GM12878 (cell line): ENCODE measurements at regions not wholly inside any gene's neighbourhood (a gene's known extent, or its start where the extent isn't known, plus 50 kb on each side); places are given as distances from the start of the nearest gene placed in this dataset.

Experiments used
- ATAC-seq: fragments of 200-7000 bp; cut with Tn5 transposase; 3 replicates; pipeline ENCODE4 v1.9.1; 2020; ENCODE audit warnings: mild to moderate bottlenecking, moderate library complexity
- BruUV-seq: library from RNA; stranded (reverse); fragments of 400-500 nt; replicated peaks from 2 replicates; lab custom pipeline; 2021; lab: Mats Ljungman, UMichigan
- CTCF ChIA-PET: fragments of 300-600 bp; sonication (Branson Sonifier 250); formaldehyde crosslinking; extraction: SDS; loops from one replicate; lab custom pipeline; 2021; ENCODE audit warnings: inconsistent platforms; lab: Yijun Ruan, JAX
- POLR2A ChIA-PET: fragments of 350-600 bp; formaldehyde crosslinking; extraction: SDS; loops from one replicate; lab custom pipeline; 2021; ENCODE audit warnings: inconsistent platforms; lab: Charles Lee
- RAD21 ChIA-PET: fragments of 300-600 bp; sonication (Branson Sonifier 250); formaldehyde crosslinking; loops from one replicate; lab custom pipeline; 2023; ENCODE audit warnings: antibody characterized with exemption; ENCODE audit not compliant: unreplicated experiment; lab: Charles Lee
- SMC1A ChIA-PET: fragments of 300-600 bp; sonication (Branson Sonifier 250); formaldehyde crosslinking; loops from one replicate; lab custom pipeline; 2023; ENCODE audit not compliant: unreplicated experiment, uncharacterized antibody; lab: Charles Lee
- DNase-seq: peaks from one replicate; pipeline ENCODE4 v3.0.0-alpha.2; 2011; ENCODE audit warnings: low read depth, low spot score
- FAIRE-seq: peaks from 3 replicates; lab custom pipeline; 2011; peaks lifted over from hg19 to GRCh38; lab: Jason Lieb, UNC
- H2AFZ ChIP-seq: 2 replicates; pipeline ENCODE4 v1.6.0; 2011; ENCODE audit warnings: low read depth, low read length, control low read depth; ENCODE audit not compliant: control insufficient read depth
- H3K27ac ChIP-seq: 2 replicates; pipeline ENCODE4 v1.5.1; 2011; ENCODE audit warnings: control low read depth; ENCODE audit not compliant: control insufficient read depth, insufficient read depth
- H3K27me3 ChIP-seq, 2 experiments: replicated peaks in 1 of 2; 2 replicates each; pipeline versions ENCODE4 v1.6.0 to v1.6.1; 2011; ENCODE audit warnings: low read length in 1 of 2; ENCODE audit not compliant: control insufficient read depth in 2 of 2, insufficient read depth in 2 of 2
- H3K36me3 ChIP-seq, 2 experiments: 2 replicates each; pipeline ENCODE4 v1.5.1; 2011; ENCODE audit warnings: low read length in 1 of 2; ENCODE audit not compliant: control insufficient read depth in 2 of 2, insufficient read depth in 2 of 2
- H3K4me1 ChIP-seq: 2 replicates; pipeline ENCODE4 v1.6.1; 2011; ENCODE audit warnings: mild to moderate bottlenecking, low read length, moderate library complexity, mixed read lengths; ENCODE audit not compliant: control insufficient read depth, insufficient read depth
- H3K4me2 ChIP-seq: 2 replicates; pipeline ENCODE4 v1.6.0; 2011; ENCODE audit warnings: control low read depth; ENCODE audit not compliant: control insufficient read depth, insufficient read depth
- H3K4me3 ChIP-seq: fragments of 200-600 bp; sonication (generic); 2 replicates; pipeline ENCODE4 v1.5.1; 2016
- H3K79me2 ChIP-seq: 2 replicates; pipeline ENCODE4 v1.6.0; 2011; ENCODE audit warnings: low read length; ENCODE audit not compliant: control insufficient read depth, insufficient read depth
- H3K9ac ChIP-seq: 2 replicates; pipeline ENCODE4 v1.8.0; 2011; ENCODE audit warnings: low read length, control low read depth, mixed read lengths; ENCODE audit not compliant: control insufficient read depth, insufficient read depth
- H3K9me3 ChIP-seq: replicated peaks from 3 replicates; pipeline ENCODE4 v1.5.1; 2011; ENCODE audit warnings: mild to moderate bottlenecking, low read length; ENCODE audit not compliant: control insufficient read depth, insufficient read depth
- H4K20me1 ChIP-seq: 2 replicates; pipeline ENCODE4 v1.6.0; 2011; ENCODE audit not compliant: control insufficient read depth, insufficient read depth
- BACH1 ChIP-seq: fragments of 450-650 bp; IDR thresholded peaks from 2 replicates; pipeline ENCODE4 v1.6.1; 2017; ENCODE audit warnings: mild to moderate bottlenecking, borderline replicate concordance
- CBX3 ChIP-seq: fragments of 200-600 bp; sonication (generic); IDR thresholded peaks from 2 replicates; pipeline ENCODE4 v1.6.1; 2016; ENCODE audit warnings: low read depth, borderline replicate concordance
- CEBPB ChIP-seq, 2 experiments: fragments of 150-350 bp in 1 of 2; IDR thresholded peaks; 2 replicates each; pipeline ENCODE4 v1.6.1; 2012 to 2014; ENCODE audit warnings: low read depth in 2 of 2, low read length in 2 of 2, borderline replicate concordance in 1 of 2, inconsistent platforms in 1 of 2
- GATAD2B ChIP-seq: fragments of 450-650 bp; conservative IDR thresholded peaks from 2 replicates; pipeline ENCODE4 v1.6.1; 2017; ENCODE audit warnings: low read depth, mild to moderate bottlenecking, moderate library complexity
- HDGF ChIP-seq: fragments of 450-650 bp; IDR thresholded peaks from 2 replicates; pipeline ENCODE4 v1.6.1; 2016; ENCODE audit warnings: antibody characterized with exemption
- KLF5 ChIP-seq: fragments of 450-650 bp; IDR thresholded peaks from 2 replicates; pipeline ENCODE4 v1.6.1; 2014; ENCODE audit warnings: mild to moderate bottlenecking; ENCODE audit not compliant: partially characterized antibody
- MTA2 ChIP-seq: fragments of 450-650 bp; IDR thresholded peaks from 2 replicates; pipeline ENCODE4 v1.6.1; 2016; ENCODE audit warnings: low read depth, mild to moderate bottlenecking, moderate library complexity
- MYC ChIP-seq: IDR thresholded peaks from 2 replicates; pipeline ENCODE4 v1.6.1; 2011; ENCODE audit warnings: mild to moderate bottlenecking, low read length, moderate library complexity, inconsistent platforms; ENCODE audit not compliant: insufficient read depth, insufficient replicate concordance, insufficient read length, severe bottlenecking
- NFYB ChIP-seq: IDR thresholded peaks from 2 replicates; pipeline ENCODE4 v1.6.1; 2011; ENCODE audit warnings: low read depth, mild to moderate bottlenecking, low read length, improper control_type of control experiment, moderate library complexity; ENCODE audit not compliant: insufficient read depth
- RCOR1 ChIP-seq: conservative IDR thresholded peaks from 2 replicates; pipeline ENCODE4 v1.6.1; 2012; ENCODE audit warnings: low read depth, low read length, improper control_type of control experiment
- RELB ChIP-seq: fragments of 450-650 bp; IDR thresholded peaks from 2 replicates; pipeline ENCODE4 v1.6.1; 2017; ENCODE audit warnings: low read depth, mild to moderate bottlenecking, moderate library complexity
- TARDBP ChIP-seq: IDR thresholded peaks from 2 replicates; pipeline ENCODE4 v1.6.1; 2016; ENCODE audit warnings: borderline replicate concordance
- TBL1XR1 ChIP-seq: IDR thresholded peaks from 2 replicates; pipeline ENCODE4 v1.6.1; 2012; ENCODE audit warnings: low read depth, low read length, improper control_type of control experiment
- ZBTB33 ChIP-seq: fragments of 450-650 bp; IDR thresholded peaks from 2 replicates; pipeline ENCODE4 v1.6.1; 2017; ENCODE audit warnings: mild to moderate bottlenecking
- ZSCAN29 ChIP-seq: fragments of 450-650 bp; IDR thresholded peaks from 2 replicates; pipeline ENCODE4 v1.6.1; 2017; ENCODE audit warnings: mild to moderate bottlenecking, moderate library complexity
- WGBS: methylation state at CpG from one replicate; pipeline ENCODE4 v1.1.6; 2016; ENCODE audit warnings: low lambda C conversion rate; ENCODE audit not compliant: insufficient replicate concordance, insufficient coverage; ENCODE audit errors: missing lambda C conversion rate; 5-methylcytosine and 5-hydroxymethylcytosine counted together
- in situ Hi-C: fragments of 300-500 bp; cut with MboI; formaldehyde crosslinking; loops from 9 replicates; pipeline ENCODE4 v1.14.3; 2018; ENCODE audit warnings: mixed read lengths
- intact Hi-C: fragments of 100-400 bp; cut with micrococcal nuclease; formaldehyde crosslinking; loops from one replicate; pipeline ENCODE4 v1.14.2; 2022; ENCODE audit not compliant: unreplicated experiment
- TF ChIP-seq, protein P1 (sequence below): fragments of 450-650 bp; IDR thresholded peaks from 2 replicates; pipeline ENCODE4 v1.6.1; 2017; ENCODE audit warnings: antibody characterized with exemption, mild to moderate bottlenecking, moderate library complexity

DNA sequence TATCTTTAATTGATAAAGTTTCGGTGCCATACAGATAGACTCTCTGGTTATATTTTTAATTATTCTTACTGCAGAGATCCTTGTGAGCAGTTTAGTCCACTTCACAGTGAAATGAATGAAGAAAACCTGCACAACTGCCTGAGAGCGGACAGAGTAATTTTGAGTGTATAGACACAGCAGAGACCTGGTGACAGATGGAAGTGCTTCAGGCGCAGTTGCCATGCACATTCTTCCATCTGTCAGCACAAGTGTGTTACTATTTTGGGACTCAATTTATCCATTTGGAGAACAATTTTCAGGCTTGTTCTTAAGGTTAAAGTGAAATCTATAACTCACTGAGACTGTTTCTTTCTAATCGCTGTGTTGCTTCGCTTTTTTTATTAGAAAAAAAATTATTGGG lies 147.8 kb upstream of the SPHKAP start (continued):
- TF ChIP-seq MYC (no peak), TBL1XR1 (no peak), RELB (no peak), CEBPB (IDR thresholded peaks at IDR 0.05; ENCODE audit: borderline replicate concordance in 1 of 2, low read depth in 2 of 2, low read length in 2 of 2) (no peak), ZBTB33 (no peak), HDGF (no peak), CBX3 (no peak), TARDBP (no peak), RCOR1 (no peak)

GRCh38 chr2:228321015-228321414 lies 139.5 kb upstream of the SPHKAP start:
- ChIA-PET POLR2A (no interaction called here), CTCF (no interaction called here), SMC1A (no interaction called here), RAD21 (no interaction called here)
- Histone ChIP-seq H3K27ac (no peak overlapping the region), H3K4me3 (no peak overlapping the region), H3K36me3 (no peaks in the 10 kb centered on the region), H4K20me1 (no peaks in the 10 kb centered on the region), H3K27me3 (no peaks in the 10 kb centered on the region), H3K9ac (no peak overlapping the region), H3K79me2 (no peaks in the 10 kb centered on the region), H2AFZ (no peak overlapping the region), H3K9me3 (no peaks in the 10 kb centered on the region), H3K4me2 (no peak overlapping the region), H3K4me1 (no peaks in the 10 kb centered on the region)
- FAIRE-seq = no peak
- ATAC-seq = no peak
- in situ Hi-C loops = no loop called here
- 40% methylated on average over 7 of the region's 7 CpGs for WGBS
- no TSS peak for BruUV-seq
- intact Hi-C loops = no loop called here
- DNase-seq = no peak
- TF ChIP-seq NFYB (no peak), BACH1 (no peak), GATAD2B (no peak), ZSCAN29 (no peak), MTA2 (no peak), KLF5 (no peak)
- TF ChIP-seq, protein P1, sequence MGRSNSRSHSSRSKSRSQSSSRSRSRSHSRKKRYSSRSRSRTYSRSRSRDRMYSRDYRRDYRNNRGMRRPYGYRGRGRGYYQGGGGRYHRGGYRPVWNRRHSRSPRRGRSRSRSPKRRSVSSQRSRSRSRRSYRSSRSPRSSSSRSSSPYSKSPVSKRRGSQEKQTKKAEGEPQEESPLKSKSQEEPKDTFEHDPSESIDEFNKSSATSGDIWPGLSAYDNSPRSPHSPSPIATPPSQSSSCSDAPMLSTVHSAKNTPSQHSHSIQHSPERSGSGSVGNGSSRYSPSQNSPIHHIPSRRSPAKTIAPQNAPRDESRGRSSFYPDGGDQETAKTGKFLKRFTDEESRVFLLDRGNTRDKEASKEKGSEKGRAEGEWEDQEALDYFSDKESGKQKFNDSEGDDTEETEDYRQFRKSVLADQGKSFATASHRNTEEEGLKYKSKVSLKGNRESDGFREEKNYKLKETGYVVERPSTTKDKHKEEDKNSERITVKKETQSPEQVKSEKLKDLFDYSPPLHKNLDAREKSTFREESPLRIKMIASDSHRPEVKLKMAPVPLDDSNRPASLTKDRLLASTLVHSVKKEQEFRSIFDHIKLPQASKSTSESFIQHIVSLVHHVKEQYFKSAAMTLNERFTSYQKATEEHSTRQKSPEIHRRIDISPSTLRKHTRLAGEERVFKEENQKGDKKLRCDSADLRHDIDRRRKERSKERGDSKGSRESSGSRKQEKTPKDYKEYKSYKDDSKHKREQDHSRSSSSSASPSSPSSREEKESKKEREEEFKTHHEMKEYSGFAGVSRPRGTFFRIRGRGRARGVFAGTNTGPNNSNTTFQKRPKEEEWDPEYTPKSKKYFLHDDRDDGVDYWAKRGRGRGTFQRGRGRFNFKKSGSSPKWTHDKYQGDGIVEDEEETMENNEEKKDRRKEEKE = no peak
